ENCODE measurements at regions not wholly inside any gene's neighbourhood (a gene's known extent, or its start where the extent isn't known, plus 50 kb on each side); places are given as distances from the start of the nearest gene placed in this dataset.

DNA sequence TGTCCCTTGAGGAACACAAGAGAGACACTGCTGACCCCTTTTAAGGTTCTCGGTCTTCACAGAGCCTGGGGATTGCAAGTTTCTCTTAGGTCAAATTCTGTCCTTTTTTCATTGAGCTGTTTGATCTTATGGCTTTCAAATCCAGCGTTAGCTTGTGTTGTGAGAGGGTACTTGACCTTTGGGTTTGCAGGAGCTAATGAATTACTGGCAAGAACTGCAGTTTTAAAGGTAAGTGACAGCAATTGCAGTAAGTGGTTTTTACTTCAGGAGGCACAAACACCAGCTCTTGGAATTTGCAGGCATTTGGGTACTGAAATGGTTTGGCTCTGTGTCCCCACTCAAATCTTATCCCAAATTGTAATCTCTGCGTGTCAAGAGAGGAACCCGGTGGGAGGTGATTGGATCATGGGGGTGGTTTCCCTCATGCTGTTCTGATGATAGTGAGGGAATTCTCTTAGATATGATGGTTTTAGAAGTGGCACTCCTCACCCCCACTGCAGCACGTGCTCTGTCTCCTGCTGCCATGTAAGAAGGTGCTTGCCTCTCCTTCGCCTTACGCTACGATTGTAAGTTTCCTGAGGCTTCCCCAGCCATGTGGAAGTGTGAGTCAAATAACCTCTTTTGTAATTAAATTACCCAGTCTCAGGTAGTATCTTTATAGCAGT is 134.5 kb upstream of the LYPLAL1 start:
- ATAC-seq (no peak), DNase-seq (no peak)
- no peaks in the 10 kb centered on the region for H3K9me3 Mint-ChIP-seq
- no peaks in the 10 kb centered on the region for H3K36me3 Mint-ChIP-seq (ENCODE audit: low read depth)
- H3K27me3 Mint-ChIP-seq = no peaks in the 10 kb centered on the region
- ChIA-PET POLR2A (no interaction called here), CTCF (no interaction called here)
- H3K27ac Mint-ChIP-seq = no peak overlapping the region
- intact Hi-C loops (cut with micrococcal nuclease) = no loop called here
- TF ChIP-seq, protein P1, sequence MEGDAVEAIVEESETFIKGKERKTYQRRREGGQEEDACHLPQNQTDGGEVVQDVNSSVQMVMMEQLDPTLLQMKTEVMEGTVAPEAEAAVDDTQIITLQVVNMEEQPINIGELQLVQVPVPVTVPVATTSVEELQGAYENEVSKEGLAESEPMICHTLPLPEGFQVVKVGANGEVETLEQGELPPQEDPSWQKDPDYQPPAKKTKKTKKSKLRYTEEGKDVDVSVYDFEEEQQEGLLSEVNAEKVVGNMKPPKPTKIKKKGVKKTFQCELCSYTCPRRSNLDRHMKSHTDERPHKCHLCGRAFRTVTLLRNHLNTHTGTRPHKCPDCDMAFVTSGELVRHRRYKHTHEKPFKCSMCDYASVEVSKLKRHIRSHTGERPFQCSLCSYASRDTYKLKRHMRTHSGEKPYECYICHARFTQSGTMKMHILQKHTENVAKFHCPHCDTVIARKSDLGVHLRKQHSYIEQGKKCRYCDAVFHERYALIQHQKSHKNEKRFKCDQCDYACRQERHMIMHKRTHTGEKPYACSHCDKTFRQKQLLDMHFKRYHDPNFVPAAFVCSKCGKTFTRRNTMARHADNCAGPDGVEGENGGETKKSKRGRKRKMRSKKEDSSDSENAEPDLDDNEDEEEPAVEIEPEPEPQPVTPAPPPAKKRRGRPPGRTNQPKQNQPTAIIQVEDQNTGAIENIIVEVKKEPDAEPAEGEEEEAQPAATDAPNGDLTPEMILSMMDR (IDR thresholded peaks at IDR 0.05) = no peak
- no peaks in the 10 kb centered on the region for H3K4me1 Mint-ChIP-seq (ENCODE audit: low read depth)
- no peak overlapping the region for H3K4me3 Mint-ChIP-seq

DNA sequence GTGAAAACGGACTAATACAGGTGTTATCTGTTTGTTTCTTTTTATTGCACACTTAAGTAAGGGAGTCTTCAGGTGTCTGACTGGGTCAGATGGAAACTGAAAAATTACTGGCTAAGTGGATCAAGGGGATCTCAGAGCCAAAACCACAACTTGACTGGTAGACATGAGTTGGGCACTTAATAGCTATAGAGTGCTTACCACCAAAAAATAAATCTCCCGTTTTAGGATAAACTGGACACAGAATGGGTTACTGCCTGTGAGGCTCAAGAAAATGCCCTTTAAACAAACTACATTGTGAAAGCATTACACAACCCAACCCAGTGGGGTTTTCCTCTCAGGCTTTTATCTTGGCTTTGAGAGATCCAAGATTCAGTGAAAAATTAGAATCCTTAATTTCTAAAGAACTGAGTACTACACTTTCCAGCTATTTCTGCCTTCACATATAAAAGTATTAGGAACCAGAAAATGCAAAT is 134.0 kb upstream of the LYPLAL1 start:
- Mint-ChIP-seq H3K4me3 (no peak overlapping the region), H3K36me3 (ENCODE audit: low read depth) (no peaks in the 10 kb centered on the region), H3K4me1 (ENCODE audit: low read depth) (no peaks in the 10 kb centered on the region), H3K27me3 (no peaks in the 10 kb centered on the region), H3K9me3 (no peaks in the 10 kb centered on the region), H3K27ac (no peak overlapping the region)
- intact Hi-C loops (cut with micrococcal nuclease) = no loop called here
- TF ChIP-seq, protein P1 (IDR thresholded peaks at IDR 0.05) = no peak
- DNase-seq = no peak
- no peak for ATAC-seq
- CTCF ChIA-PET = no interaction called here
- POLR2A ChIA-PET = no interaction called here

DNA sequence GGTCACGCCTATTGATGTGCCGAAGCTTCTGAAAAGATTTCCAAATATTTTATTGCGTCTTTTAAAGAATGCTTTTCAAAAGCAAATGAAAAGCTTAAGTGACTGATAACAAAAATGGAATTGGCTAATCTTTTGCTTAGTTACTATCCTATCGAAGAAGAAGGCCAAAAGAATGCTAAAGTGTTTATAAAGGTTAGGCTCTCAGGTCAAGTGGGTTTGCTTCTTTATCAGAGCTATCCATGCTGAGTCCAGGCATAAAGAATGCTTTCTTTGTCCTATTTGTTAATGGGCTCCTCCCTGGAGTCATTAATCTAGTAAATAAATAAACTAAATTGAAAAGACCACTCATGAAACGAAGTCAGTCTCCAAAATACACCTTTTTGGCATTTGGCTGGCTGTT is 133.4 kb upstream of the LYPLAL1 start:
- no peaks in the 10 kb centered on the region for H3K4me1 Mint-ChIP-seq (ENCODE audit: low read depth)
- no peaks in the 10 kb centered on the region for H3K9me3 Mint-ChIP-seq
- no peaks in the 10 kb centered on the region for H3K36me3 Mint-ChIP-seq (ENCODE audit: low read depth)
- intact Hi-C loops (cut with micrococcal nuclease) = no loop called here
- DNase-seq = no peak
- H3K4me3 Mint-ChIP-seq = no peak overlapping the region
- POLR2A ChIA-PET = no interaction called here
- no peak overlapping the region for H3K27ac Mint-ChIP-seq
- CTCF ChIA-PET = no interaction called here
- no peak for ATAC-seq
- H3K27me3 Mint-ChIP-seq = no peaks in the 10 kb centered on the region
- TF ChIP-seq, protein P1 (IDR thresholded peaks at IDR 0.05) = no peak

DNA sequence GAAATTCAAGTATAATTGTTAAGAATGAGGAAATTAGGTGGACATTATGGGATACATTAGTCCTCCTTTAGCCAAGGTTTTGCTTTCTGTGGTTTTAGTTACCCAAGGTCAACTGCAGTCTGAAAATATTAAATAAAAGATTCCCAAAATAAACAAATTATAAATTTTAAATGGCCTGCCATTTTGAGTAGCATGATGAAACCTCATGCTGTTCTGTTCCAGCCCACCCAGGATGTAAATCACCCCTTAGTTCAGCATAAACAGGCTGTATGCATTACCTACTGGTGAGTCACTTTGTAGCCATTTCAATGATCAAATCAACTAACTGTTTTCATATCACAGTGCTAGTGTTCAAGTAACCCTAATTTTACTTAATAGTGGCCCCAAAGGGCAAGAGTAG is 132.5 kb upstream of the LYPLAL1 start:
- ATAC-seq (no peak), DNase-seq (no peak)
- intact Hi-C loops (cut with micrococcal nuclease) = no loop called here
- Mint-ChIP-seq H3K27ac (no peak overlapping the region), H3K9me3 (no peaks in the 10 kb centered on the region), H3K4me1 (ENCODE audit: low read depth) (no peaks in the 10 kb centered on the region), H3K36me3 (ENCODE audit: low read depth) (no peaks in the 10 kb centered on the region), H3K27me3 (no peaks in the 10 kb centered on the region), H3K4me3 (no peak overlapping the region)
- TF ChIP-seq, protein P1 (IDR thresholded peaks at IDR 0.05) = no peak
- POLR2A ChIA-PET = no interaction called here
- CTCF ChIA-PET = no interaction called here

DNA sequence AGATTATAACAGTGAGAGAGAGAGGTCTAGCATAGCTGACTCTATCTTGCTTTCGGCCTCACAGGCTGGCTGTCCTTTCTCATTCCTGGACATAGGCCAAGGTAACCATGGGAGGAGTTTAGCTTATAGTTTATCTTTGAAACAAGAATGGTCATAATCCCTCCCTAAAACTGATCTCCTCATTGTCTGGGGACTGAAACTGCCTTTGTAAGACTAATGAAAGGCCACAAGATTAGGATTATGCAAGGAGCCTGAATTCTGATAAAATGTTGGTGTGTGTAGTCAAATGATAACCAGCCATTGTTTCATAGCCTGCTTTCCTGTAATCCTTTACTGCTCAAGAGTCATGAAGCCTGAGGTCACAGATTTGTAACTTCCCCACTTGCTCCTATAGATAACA is 131.9 kb upstream of the LYPLAL1 start:
- ChIA-PET POLR2A (no interaction called here), CTCF (no interaction called here)
- H3K36me3 Mint-ChIP-seq (ENCODE audit: low read depth) = no peaks in the 10 kb centered on the region
- no peak for ATAC-seq
- no peak overlapping the region for H3K4me3 Mint-ChIP-seq
- DNase-seq = no peak
- no peak overlapping the region for H3K27ac Mint-ChIP-seq
- TF ChIP-seq, protein P1 (IDR thresholded peaks at IDR 0.05) = no peak
- H3K9me3 Mint-ChIP-seq = no peaks in the 10 kb centered on the region
- intact Hi-C loops (cut with micrococcal nuclease) = no loop called here
- H3K4me1 Mint-ChIP-seq (ENCODE audit: low read depth) = no peaks in the 10 kb centered on the region
- no peaks in the 10 kb centered on the region for H3K27me3 Mint-ChIP-seq

Measured in activated CD8-positive, alpha-beta T cell treated with anti-CD3 and anti-CD28 coated beads for 36 hours (primary cell).